Mucosa of descending colon (tissue), 3 donors: ENCODE measurements at regions not wholly inside any gene's neighbourhood (a gene's known extent, or its start where the extent isn't known, plus 50 kb on each side); places are given as distances from the start of the nearest gene placed in this dataset.

Source experiments
- ATAC-seq: fragments of 200-7000 bp; cut with Tn5 transposase; one replicate; pipeline ENCODE4 v1.9.1; 2020; ENCODE audit warnings: mild to moderate bottlenecking, moderate library complexity
- DNase-seq, 3 donors: peaks; one replicate each; pipeline ENCODE4 v3.0.0-alpha.2; 2020
- H3K36me3 ChIP-seq: fragments of 200-600 bp; one replicate; pipeline ENCODE4 v1.8.0; 2021; ENCODE audit warnings: low read depth, mild to moderate bottlenecking
- H3K4me1 ChIP-seq: fragments of 200-600 bp; one replicate; pipeline ENCODE4 v1.8.0; 2021; ENCODE audit warnings: low read depth, mild to moderate bottlenecking
- H3K4me3 ChIP-seq: fragments of 200-600 bp; one replicate; pipeline ENCODE4 v1.8.0; 2021; ENCODE audit warnings: mild to moderate bottlenecking
- H3K9me3 ChIP-seq: fragments of 200-600 bp; one replicate; pipeline ENCODE4 v1.8.0; 2021; ENCODE audit warnings: mild to moderate bottlenecking
- intact Hi-C, 2 donors: fragments of 100-400 bp; cut with DNase I in 1 of 2; cut with micrococcal nuclease in 1 of 2; formaldehyde crosslinking; loops; one replicate each; pipeline versions ENCODE4 v1.11.0 to v1.11.1; 2022; cut with DNase I, micrococcal nuclease
- TF ChIP-seq, protein P1 (sequence below): fragments of 200-600 bp; IDR thresholded peaks from one replicate; pipeline ENCODE4 v1.8.0; 2022; ENCODE audit warnings: antibody characterized with exemption, mild to moderate bottlenecking
- donor health status: DM: no; HTN: no; CAD: no; lungs with moderate emphysema.
- donor health status: DM: no; HTN: no; CAD: no.
- donor health status: DM: no; HTN: yes; CAD: no.

DNA sequence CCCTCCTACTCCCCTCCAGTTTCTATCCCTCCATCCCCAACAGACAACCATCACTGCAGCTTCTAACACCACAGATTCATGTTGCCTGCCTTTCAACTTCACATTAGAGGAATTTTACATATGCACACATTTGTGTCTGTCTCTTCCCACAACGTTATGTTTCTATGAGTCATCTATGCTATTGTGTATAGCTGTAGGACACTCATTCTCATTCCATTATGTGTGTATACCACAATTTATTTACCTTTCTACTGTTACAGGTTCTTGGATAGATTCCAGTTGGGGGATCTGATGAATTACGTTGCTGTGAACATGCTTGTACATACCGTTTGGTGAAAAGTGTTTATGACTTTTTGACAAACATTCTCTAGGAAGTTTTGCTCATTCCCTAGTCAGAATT is 58.8 kb upstream of the TRPC3 start:
- intact Hi-C loops: no loop called here
- TF ChIP-seq, protein P1, sequence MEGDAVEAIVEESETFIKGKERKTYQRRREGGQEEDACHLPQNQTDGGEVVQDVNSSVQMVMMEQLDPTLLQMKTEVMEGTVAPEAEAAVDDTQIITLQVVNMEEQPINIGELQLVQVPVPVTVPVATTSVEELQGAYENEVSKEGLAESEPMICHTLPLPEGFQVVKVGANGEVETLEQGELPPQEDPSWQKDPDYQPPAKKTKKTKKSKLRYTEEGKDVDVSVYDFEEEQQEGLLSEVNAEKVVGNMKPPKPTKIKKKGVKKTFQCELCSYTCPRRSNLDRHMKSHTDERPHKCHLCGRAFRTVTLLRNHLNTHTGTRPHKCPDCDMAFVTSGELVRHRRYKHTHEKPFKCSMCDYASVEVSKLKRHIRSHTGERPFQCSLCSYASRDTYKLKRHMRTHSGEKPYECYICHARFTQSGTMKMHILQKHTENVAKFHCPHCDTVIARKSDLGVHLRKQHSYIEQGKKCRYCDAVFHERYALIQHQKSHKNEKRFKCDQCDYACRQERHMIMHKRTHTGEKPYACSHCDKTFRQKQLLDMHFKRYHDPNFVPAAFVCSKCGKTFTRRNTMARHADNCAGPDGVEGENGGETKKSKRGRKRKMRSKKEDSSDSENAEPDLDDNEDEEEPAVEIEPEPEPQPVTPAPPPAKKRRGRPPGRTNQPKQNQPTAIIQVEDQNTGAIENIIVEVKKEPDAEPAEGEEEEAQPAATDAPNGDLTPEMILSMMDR: no peak
- no peak for ATAC-seq

DNA sequence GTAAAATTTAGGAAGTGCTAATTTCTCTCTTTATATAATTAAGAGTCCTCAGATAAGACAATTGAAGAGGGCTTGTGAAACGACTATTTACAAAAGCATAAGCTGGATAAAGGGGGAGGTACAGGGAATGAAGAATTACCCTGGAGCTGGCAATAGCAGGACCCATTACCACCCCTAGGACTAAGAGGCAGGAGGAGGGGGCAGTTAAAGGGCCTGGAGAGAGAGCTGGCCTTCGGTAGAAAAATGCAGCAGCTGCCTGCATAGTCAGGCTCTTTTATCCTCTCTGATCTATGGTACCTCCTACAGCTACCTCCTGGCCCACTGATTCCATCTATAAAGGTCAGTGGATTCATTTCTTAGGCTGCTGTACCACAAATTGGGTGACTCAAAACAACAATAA is 57.7 kb upstream of the TRPC3 start:
- ATAC-seq: no peak
- DNase-seq: no peak
- Histone ChIP-seq H3K36me3 (no peaks in the 10 kb centered on the region), H3K4me1 (no peaks in the 10 kb centered on the region), H3K4me3 (no peak overlapping the region), H3K9me3 (no peaks in the 10 kb centered on the region)
- intact Hi-C loops: no loop called here
- TF ChIP-seq, protein P1: no peak

More for the DNA sequence above, 58.8 kb upstream of the TRPC3 start:
- DNase-seq: no peak
- Histone ChIP-seq H3K9me3 (no peaks in the 10 kb centered on the region), H3K4me3 (no peak overlapping the region), H3K36me3 (no peaks in the 10 kb centered on the region), H3K4me1 (no peaks in the 10 kb centered on the region)

DNA sequence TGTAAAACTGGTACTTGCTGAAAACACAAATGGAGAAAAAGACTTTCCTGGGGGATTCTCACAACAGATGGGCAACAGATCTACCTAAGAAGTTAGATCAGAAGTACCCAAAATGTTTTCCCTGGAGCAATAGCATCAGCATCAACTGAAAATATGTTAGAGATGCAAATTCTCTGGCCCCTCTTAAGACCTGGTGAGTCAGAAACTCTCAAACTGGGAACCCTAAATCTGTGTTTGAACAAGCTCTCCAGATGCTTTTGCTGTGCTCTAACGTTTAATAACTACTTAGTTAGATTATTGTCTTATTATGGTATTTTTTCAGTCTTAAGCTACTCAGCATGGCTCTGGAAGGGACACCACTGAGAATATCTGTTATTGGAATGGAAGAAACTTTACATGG is 55.2 kb upstream of the TRPC3 start:
- H3K4me3 ChIP-seq: no peak overlapping the region
- TF ChIP-seq, protein P1: no peak
- no peak for DNase-seq
- H3K9me3 ChIP-seq: no peaks in the 10 kb centered on the region
- intact Hi-C loops: no loop called here
- H3K4me1 ChIP-seq: no peaks in the 10 kb centered on the region
- no peaks in the 10 kb centered on the region for H3K36me3 ChIP-seq
- no peak for ATAC-seq

DNA sequence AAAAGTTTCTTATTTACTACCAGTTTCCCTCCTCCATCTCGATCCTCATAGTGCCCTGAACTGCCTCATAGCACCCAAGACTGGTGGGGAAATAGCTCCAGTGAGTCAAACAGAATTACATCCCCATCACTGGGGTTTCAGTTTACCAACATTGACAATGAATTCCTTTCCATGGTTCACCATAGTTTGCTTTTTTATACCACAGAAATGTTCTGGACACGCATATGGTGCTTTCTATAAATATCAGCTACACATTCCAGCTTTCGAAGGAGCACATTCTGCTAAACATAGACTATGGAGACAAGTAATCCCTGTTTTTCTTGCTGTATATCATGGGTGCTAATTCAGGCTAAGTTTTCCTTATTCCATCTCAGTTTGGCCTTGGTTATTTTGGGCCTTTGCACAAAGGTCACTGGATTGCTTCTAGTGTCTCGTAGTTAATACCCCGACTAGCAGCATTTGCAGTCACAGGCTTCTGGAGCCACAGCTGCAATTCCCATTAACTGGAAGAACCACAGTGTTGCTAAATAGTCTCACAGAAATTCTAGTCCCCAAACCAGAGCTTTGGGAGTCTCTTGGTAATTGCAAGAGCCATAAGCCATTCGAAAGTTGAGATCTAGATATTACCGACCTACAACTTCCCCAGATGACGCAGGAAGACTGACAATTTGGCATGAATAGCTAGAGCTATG is 53.4 kb upstream of the TRPC3 start:
- H3K4me1 ChIP-seq: no peaks in the 10 kb centered on the region
- no peaks in the 10 kb centered on the region for H3K9me3 ChIP-seq
- no peak for ATAC-seq
- intact Hi-C loops: no loop called here
- no peak overlapping the region for H3K4me3 ChIP-seq
- no peaks in the 10 kb centered on the region for H3K36me3 ChIP-seq
- TF ChIP-seq, protein P1: no peak
- no peak for DNase-seq

DNA sequence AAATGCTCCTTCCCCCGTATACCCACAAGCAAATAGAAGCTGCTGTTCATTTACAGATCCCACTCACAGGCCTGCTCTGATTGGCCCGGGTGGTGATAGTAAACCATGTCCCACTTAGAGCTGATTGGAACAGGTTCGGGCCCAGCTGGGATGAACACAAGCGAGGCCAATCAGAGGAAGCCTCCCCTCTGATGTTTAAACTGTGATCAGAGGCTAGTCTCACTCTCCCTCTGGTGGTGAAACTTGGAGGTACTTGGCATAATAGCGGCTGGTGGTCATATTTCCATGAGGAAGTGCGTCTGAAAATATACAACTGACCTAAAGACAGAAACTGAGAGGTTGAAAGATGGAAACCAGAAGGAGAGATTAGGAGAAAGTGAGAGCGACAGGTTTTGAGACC is 51.5 kb upstream of the TRPC3 start:
- no peaks in the 10 kb centered on the region for H3K9me3 ChIP-seq
- TF ChIP-seq, protein P1: peak; percentile 17
- no peaks in the 10 kb centered on the region for H3K4me1 ChIP-seq
- H3K4me3 ChIP-seq: no peak overlapping the region
- DNase-seq: peak in 2 of 3 donors; percentile 21 to 86
- H3K36me3 ChIP-seq: no peaks in the 10 kb centered on the region
- intact Hi-C loops: loop anchor here in 1 of 2 donors (2.0 to 5.0 kb wide), 2 partner anchors 53 to 101 kb away; no protein-coding TSS in a partner anchor
- peak; percentile 79 for ATAC-seq
